ENCODE measurements at regions not wholly inside any gene's neighbourhood (a gene's known extent, or its start where the extent isn't known, plus 50 kb on each side); places are given as distances from the start of the nearest gene placed in this dataset.

DNA sequence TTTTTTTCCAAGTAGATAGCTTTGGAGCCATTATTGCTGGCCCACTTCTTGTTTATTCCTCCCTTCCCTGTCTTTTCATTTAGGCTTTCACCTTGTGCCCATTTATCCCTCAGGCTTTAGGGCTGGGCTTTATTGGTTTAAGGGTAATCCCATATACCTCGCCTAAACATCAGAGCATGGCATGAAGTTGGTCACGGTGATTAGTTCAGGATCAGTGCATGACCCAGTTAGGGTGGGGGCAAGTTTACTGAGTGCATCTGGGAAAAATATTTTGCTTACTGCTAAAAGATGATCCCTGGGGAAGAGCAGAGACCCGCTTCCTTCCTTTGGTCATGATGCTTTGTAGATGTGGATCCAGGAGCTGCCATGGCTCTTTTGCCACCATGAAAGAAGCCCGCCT, 153.3 kb upstream of the NECTIN1 start:
- no peak for DNase-seq (ENCODE audit: low spot score)

DNA sequence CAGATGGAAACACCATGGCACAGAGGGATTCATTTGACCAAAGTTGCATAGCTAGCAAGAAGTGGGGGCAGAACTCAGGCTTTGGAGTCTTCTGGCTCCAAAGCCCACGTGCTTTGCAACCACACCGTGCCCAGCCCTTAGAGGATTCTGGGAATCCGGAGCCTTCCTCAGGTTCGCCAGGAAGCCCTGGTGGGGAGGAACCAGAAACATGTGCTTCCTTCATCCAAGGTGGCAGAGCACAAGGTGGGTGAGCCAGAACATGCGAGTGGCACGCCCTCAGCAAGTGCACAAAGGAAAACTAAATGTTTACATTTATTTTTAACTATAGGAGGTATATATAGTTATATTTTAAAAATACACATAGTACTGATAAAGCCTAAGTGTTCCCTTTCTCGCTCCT, 151.9 kb upstream of the NECTIN1 start:
- no peak for DNase-seq (ENCODE audit: low spot score)

DNA sequence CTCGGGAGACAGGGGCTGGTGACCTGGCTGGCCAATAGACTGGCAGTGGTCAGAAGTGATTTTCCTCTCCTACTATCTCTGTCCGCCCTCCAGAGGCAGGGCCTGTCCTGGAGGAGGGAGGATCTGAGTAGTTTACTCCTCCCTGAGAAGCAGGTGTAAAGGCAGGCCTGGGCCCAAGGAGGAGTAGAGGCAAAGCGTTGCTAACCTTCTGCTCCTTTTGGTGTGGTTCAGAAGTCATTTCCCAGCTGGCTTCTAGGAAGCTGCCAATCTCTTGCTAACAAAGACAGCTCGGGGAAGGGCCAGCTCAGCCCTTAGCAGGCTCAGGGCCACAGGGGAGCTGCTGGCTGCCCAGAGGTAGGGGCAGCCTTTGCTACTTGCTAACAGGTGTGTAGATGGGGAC, 151.1 kb upstream of the NECTIN1 start:
- DNase-seq (ENCODE audit: low spot score), result no peak

- no peak for DNase-seq (ENCODE audit: low spot score)
Measured at GRCh38 chr11:119878990-119879389, 150.0 kb upstream of the NECTIN1 start.

- no peak for DNase-seq (ENCODE audit: low spot score)
Measured at GRCh38 chr11:119876841-119877240, 147.8 kb upstream of the NECTIN1 start.

DNA sequence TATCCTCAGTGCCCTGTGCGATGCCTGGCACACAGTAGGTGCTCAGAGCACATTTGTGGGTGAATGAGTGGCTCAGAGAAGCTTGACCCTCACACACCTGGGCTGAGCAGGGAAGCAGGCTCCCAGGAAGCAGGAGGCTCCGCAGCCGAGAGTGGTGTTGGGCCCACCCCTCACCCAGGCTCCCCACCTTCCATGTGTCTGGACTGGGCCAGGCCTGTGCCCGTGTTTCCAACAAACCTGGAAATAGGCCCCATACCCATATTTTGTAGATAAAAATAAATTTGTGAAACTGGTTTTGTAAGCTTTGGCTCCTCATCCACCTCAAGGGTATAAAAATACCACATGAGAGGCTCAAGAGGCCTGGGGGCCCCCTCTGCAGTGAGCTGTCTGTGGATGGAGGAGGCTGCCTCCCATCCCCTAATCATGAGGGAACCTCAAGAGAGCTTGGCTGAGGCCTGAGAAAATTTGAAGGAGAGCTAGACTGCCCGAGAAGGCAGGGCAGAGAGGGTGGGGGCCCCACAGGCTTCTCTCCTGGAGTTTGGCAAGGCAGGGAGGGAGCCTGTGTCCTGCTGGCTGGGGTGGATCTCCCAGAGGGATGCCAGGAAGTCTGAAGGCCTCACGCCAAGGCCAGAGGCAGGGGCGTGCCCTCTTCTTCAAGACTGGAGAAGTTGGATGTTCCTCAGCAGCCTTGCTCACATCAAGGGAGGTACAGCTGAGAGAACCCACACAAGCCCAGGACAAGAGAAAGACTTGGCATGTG, 147.0 kb upstream of the NECTIN1 start:
- DNase-seq (ENCODE audit: low spot score), result no peak

GRCh38 chr11:119874660-119875238, 145.7 kb upstream of the NECTIN1 start:
- DNase-seq (ENCODE audit: low spot score), result no peak

GRCh38 chr11:119873761-119874421, 144.9 kb upstream of the NECTIN1 start:
- no peak for DNase-seq (ENCODE audit: low spot score)

DNA sequence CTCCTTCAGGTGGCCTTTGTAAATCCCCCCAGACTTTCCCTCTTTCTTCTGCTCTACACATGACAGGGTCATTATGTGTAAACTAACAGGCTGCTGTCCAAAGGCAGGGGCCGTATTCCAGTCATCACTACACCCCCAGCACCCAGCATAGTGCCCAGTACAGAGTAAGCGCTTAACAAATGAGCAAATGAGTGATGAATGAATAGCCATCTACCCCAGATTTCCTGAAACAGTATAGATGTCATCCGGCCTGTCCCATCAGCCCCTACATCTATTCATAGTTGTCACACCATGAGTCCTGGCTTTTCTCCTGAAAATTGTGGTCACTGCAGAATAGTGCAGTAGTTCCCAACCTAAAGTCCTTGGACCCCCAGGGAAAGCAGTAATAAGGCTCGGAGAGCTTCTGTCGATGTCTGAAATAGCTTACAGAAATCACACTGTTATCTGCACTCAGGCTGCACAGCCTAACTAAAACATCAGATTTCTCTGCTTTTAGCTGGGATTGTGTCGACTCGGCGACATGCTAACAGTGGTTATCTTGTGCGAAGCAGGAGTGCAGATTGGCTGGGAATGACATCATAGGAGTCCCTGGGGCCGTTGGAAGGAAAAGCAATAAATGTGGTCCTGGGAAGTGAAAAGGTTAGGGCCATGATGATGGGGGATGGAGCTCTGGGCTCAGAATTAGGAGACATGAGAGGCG, 143.8 kb upstream of the NECTIN1 start:
- DNase-seq (ENCODE audit: low spot score), result no peak

DNA sequence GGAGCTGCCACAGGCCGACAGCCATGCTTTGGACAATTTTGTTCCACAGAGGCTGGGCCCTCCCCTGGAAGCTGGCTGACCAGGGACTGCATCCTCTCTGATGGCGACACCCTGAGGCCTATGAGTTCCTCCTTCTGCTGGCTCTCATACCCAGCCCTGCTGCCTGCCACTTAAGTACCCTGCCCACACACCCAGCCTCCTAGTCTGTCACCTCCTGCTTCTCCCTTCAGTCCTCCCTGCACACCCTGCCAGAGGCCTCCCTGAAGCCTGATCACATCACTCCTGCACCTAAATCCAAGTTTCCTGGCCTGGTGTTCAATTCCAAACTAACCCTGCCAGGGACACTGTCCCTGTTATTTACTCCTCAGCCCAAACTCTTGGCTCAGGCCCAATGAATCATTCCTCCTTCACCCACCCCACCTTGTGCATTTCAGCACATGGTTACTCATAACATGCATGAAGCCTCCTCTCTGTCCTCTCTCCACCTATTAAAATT, 136.7 kb upstream of the NECTIN1 start:
- no peak for DNase-seq (ENCODE audit: low spot score)

DNA sequence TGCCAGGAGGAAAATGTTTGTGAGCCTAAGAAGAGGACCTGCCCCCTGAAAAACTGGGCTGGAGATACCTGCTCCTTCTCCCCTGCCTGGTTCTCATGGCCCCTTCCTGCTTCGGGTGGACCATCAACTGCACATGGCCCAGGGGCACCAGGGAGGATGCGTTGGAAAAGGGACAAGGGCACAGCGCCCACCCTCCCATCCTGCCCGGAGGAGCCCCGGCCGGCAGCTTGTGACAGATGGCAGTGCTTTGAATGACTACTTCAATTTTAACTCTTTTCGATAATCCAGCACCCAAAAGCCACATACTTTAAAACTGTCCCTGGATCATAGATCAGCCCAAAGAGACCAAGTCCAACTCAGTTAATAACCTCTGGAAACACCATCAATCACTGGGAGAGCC, 135.8 kb upstream of the NECTIN1 start:
- DNase-seq (ENCODE audit: low spot score), result no peak

GRCh38 chr11:119863851-119864601, 135.0 kb upstream of the NECTIN1 start:
- DNase-seq (ENCODE audit: low spot score), result no peak

- no peak for DNase-seq (ENCODE audit: low spot score)
Measured at GRCh38 chr11:119863236-119863635, 134.2 kb upstream of the NECTIN1 start.

- no peak for DNase-seq (ENCODE audit: low spot score)
Measured at GRCh38 chr11:119861160-119861559, 132.2 kb upstream of the NECTIN1 start.

DNA sequence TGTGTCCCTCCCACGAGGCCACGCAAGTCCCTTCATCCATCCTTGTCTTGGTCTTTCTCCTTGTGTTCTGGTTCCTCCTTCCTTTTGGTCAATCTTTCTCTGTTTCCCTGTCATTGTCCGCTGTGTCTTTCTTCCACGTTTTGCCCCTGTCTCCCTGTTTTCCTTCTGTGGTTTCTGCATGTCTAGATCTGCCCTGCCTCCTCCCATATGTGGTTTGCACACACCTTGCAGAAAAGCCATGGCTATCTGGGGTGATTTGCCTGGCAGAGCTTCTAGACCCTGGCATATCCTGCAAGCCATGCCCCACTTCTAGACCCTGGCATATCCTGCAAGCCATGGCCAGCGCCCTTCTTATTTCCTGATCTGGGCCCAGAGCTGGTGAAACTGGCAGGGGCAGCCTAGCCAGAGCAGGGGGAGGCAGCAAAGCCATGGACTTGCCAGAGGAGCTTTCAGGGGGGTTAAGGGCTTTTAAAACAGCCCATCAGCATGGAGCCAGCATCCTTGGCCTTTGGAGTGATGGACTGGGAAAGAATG, 131.6 kb upstream of the NECTIN1 start:
- no peak for DNase-seq (ENCODE audit: low spot score)

GRCh38 chr11:119859684-119860083, 130.7 kb upstream of the NECTIN1 start:
- DNase-seq (ENCODE audit: low spot score), result no peak

GRCh38 chr11:119858288-119858687, 129.3 kb upstream of the NECTIN1 start:
- no peak for DNase-seq (ENCODE audit: low spot score)

GRCh38 chr11:119856681-119857485, 127.9 kb upstream of the NECTIN1 start:
- no peak for DNase-seq (ENCODE audit: low spot score)

DNA sequence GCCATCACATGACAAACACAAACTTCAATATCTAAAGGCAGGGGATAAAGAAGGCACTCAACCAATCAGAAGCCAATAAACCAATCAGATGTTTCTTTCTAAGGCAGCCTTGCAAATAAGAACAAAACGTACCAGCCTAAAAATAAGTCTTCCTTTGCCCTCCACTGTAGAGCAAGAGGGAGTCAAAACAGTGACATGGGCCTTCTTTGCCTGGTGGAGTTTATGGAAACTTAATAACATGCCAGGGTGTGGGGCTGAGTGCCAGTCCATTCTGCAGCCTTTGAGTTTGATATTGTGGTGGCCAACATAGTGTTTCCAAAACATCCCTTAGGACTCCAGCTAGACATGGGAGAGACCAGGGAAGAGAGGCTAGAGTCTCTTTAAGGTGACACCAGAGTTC, 126.1 kb upstream of the NECTIN1 start:
- DNase-seq (ENCODE audit: low spot score), result no peak

- no peak for DNase-seq (ENCODE audit: low spot score)
Measured at GRCh38 chr11:119854521-119854920, 125.5 kb upstream of the NECTIN1 start.
